NCI-H128 (cell line): ENCODE measurements at regions not wholly inside any gene's neighbourhood (a gene's known extent, or its start where the extent isn't known, plus 50 kb on each side); places are given as distances from the start of the nearest gene placed in this dataset.

ENCODE experiments used
- DNase-seq: peaks from one replicate; lab custom pipeline; 2025; ENCODE audit not compliant: unreplicated experiment; lab: John Stamatoyannopoulos, UW

DNA sequence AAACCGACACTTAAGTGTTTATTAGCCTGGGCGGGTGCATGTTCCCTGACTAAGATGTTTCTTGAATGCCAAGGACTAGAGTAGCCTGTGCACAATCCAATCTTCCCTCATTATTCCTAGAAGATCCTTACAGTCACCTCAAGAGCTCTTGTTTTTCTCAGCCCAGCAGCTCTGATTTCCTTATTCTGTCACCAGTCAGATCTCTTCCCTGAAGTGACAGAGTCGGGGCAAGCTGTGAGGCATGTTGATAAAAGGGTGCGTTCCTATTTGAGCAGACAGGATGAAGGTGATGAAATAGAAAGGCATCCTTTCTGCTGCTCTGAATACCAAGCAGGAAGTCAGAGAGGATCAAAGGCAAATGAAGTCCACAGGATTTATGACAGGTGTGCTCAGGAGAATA lies 125.6 kb upstream of the MCTP2 start:
- DNase-seq = no peak

DNA sequence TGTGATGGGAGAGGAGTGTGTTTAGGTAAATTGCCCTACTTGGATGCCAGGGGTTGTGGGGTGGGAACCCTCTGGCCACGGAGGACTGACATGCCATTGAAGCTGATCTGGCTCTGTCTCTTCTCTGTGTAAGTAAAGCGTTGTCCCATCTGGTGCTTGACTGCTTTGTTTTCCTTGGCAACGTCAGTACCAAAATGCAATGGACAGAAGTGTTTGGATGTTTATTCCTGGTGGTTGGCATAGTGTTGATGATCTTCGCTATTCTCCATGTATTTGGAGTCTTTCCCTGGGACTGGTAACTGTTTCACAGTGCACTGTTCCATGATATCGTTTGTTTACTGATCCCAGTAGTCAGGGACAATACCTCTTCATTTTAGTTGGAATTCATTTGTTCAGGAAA lies 130.5 kb upstream of the MCTP2 start:
- no peak for DNase-seq

DNA sequence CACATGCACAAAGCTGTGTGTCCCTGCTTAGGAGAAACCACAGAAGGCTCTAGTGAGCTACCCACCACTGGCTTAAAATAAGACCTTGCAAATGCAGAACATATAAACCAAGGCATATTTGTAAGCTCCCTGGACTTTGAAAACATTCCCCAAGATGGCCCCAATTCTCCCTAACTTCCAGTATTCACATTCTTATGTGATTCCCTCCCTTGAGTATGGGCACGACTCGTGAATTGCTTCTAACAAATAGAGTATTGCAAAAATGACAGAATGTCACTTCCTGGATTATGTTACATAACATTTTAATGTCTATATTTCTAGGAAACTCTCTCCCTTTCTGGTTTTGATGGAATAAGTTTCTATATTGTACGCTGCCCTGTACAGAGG lies 131.8 kb upstream of the MCTP2 start:
- DNase-seq = no peak

DNA sequence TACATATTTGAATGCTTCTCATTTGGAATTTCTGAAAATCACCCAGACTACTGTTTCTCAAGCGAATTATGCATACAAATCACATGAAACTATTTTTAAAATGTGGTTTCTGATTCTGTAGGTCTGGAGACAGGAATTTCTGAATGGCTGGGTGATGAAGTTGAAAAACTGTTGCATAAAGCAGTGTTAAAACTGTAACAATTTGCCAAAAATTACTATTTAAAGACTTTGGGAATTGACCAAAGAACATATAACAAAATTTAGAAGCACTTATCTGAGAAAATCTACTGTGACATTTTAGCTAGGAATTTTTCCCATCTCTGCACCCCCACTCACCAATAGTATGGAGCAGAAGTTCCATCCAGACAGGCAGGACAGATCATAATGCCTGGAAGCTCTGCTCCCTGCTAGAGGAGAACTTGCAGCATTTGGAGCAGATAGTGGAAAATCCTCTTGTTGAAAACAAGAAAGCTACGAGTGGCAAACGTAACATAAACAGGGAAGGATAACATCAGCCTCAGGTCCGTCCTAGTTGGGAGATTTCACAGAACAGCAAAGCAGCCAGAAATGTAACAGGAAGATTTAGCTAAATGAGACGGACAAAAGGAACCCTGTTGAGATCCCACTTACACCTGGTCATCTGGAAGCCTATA lies 132.3 kb upstream of the MCTP2 start:
- no peak for DNase-seq

DNA sequence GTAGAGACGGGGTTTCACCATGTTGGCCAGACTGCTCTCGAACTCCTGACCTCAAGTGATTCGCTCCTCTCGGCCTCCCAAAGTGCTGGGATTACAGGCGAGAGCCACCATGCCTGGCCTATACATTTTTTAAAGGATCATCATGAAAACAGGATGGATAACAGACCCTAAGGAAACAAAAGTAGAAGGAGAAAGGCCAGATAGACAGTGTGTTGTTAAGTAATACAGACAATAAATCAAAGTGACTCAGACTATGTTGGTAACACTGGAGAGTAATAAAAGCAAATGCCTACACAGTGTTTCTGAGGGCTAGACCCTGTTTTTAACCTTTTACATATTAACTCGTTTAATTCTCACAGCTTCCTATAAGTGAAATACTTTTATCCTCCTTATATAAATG lies 133.8 kb upstream of the MCTP2 start:
- no peak for DNase-seq

DNA sequence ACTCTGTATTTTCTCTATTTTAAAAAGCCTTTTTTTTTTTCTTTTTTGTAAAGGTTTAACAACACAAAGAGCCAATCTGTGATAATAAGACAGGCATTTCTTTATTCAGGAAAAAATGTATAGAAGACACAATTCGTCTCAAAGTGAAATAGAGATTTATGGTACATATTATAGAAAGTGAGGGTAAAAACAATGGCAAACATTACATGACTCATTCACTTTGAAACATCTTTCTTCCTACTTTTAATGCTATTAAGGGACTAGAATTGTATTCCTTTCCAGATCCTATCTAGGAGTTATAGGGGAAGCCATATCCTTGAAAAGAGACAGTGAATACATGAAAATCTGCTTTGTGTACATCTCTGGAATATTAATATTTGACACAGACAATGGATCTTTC lies 137.1 kb upstream of the MCTP2 start:
- no peak for DNase-seq

DNA sequence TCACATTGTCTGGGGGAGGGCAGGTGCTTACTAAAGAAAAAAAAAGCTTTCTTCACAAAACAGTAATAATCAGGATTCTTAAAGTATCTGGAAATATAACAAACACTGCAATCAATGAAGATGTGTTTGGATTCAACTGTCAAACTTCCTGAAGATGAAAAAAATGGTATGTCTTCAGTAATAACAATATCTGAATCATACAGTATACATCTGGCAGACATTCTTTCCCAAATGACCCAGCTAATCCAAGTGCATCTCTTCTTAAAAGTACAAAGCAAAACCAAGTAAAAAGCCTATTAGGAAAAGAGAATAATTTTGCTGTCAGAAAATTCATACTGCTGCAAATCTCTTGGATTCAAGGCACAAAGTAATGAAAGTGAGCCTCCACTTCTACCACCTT lies 145.0 kb upstream of the MCTP2 start:
- DNase-seq = no peak

DNA sequence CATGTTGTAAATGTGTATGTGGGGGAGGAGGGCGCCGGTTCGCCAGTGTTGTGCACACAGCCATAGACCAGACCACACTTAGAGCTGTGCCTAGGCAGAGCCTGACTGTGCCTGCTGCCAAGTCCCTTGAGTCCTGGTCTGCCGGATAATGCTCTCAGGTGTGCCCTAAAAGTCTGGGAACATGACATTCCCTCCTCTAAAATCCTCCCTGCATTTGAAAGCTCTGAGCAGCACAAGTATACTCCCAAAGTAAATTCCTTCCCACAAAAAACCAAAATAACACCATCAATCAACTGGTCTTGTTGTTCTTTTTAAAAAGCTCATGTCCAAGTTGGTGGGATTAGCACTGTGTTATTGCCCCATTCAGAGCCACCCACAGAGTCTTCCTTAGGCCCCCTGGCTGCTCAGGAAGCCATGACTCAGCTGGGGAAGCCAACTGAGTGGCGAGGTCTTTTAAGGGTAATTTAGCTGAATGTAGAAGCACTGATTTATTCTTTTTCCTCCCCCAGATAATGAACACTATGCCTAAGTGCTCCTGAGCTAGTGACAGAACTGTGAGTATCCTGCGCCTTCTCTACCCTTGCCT lies 147.8 kb upstream of the MCTP2 start:
- no peak for DNase-seq

DNA sequence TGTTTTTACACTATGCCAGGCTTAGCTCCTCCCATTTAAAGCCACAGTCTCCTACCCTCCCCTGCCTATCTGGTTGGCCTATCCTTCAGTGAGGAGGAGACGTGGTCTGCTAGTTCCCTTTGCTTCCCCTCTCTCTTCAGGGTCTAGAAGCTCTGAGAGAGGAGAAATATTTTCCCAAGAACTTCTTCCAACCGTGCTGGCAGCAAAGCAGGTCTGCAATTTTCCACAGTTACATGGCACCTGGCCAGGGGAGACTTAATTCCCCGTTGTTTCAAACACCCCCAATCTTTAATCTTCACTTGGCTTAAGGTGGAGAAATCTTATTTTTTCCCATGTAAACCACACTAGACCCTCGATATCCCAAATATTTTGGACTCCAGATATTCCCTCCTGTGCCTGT lies 149.5 kb upstream of the MCTP2 start:
- DNase-seq = no peak

DNA sequence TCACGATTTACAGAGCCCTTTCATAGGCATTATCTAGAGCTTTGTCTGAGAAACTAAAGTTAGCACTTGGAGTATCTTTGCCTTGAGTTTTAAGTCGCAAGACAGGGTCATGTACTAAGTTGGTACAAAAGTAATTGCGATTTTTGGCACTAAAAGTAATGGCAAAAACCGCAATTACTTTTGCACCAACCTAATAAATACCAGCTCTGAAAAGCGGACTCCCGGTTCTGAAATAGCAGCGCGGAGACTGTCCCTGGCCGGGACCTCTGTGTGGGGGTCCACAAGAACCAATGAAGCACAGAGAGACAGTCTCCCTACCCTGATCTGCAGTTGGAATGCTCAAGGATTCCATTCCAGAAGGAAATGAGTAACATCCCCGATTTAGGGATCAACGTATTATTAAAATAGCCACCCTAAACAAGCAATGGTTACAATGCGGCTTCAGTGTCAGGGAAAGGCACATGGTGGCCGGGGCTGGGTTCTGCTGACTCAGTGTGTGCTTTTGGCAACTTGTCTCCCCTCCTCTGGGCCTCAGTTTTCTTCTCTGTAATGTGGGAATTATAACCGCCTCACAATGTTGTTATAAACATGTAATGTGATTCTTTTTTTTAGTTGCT lies 150.3 kb upstream of the MCTP2 start:
- DNase-seq = no peak

DNA sequence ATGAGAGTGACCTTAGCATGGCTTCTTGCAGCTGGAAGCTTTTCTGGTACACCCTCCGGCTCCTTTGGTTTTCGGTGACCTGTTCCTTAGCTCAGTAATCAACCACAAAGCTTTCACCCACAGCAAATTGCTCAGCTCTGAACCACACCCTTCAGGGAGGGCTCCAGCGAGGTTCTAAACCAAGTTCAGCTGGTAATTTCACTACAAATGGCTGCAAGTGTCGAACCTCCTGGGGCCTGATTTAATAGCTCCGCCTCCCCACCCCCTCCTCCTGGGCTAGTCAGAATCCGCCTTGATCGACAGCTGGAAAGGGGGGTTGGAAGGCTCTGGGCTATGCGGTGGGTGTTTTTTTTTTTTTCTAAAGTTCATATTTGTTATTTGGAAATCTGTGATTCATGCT lies 150.9 kb upstream of the MCTP2 start:
- DNase-seq = no peak

DNA sequence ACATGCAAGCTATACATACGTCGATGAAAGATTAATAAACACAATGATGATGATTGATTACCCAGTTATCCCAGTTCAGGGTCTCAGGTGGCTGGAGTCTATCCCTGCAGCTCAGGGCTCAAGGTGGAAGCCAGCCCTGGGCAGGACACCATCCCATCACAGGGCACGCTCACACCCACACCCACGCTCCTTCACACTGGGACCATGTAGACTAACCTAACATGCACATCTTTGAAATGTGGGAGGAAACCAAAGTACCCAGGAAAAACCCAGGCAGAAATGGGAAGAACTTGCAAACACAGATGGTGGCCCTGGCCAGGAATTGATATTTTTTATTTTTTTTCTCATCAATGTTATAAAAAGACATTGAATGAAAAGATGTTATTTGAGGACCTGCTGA lies 151.4 kb upstream of the MCTP2 start:
- no peak for DNase-seq

DNA sequence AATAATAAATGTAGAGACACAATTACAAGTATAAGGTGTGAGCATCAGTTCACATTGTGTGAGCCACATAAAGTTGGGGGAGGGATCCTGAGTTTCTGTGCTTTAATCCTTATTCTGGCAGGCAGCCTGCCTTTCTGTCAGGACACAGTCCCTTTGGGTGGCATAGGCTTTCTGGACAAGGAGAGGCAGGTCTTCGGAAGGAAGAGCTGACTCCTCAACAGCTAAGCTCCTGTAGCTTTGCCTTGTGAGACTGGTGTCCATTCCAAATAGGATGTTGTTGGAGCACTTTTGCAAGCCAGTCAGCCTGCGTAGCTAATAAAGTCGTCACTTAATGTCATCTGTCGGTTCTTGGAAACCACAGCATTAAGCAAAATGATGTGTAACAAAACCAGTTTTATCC lies 151.9 kb upstream of the MCTP2 start:
- no peak for DNase-seq

DNA sequence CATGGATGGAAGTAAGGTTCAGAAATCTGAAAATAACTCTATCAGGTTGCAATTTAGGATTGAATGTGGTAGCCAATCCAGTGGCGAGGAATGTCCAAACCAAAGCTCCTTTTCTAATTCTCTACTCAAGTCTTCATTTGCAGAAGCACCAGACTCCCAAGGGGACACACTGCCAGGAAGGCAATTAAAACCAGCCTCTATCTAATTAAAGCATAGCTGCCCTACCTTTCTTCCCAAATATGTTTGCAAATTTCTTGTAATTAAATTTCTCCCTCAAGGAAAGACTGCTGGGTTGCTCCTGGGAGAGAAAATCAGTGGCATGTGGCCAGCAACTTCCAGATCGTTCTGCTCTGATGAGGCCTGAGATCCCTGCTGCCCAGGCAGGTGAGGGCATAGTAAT lies 153.4 kb upstream of the MCTP2 start:
- DNase-seq = no peak

DNA sequence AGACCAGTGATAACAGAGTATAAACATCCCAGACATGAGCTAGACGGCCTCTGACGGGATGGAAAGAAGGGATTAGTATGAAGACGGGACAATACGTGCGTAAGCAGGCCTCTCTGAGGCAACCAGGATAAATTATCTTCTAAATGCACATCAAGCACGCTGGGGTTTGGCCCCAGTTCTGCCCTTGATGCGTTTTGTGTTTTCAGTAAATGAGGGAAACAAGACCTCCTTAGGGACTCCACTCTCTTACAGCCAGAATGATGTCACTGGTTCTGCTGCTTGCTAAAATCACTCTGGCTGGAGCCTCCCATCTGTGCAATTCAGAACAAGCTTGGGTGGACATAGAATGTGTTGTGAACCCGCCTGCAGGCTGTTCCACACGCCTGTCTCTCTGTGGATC lies 156.0 kb upstream of the MCTP2 start:
- DNase-seq = no peak

DNA sequence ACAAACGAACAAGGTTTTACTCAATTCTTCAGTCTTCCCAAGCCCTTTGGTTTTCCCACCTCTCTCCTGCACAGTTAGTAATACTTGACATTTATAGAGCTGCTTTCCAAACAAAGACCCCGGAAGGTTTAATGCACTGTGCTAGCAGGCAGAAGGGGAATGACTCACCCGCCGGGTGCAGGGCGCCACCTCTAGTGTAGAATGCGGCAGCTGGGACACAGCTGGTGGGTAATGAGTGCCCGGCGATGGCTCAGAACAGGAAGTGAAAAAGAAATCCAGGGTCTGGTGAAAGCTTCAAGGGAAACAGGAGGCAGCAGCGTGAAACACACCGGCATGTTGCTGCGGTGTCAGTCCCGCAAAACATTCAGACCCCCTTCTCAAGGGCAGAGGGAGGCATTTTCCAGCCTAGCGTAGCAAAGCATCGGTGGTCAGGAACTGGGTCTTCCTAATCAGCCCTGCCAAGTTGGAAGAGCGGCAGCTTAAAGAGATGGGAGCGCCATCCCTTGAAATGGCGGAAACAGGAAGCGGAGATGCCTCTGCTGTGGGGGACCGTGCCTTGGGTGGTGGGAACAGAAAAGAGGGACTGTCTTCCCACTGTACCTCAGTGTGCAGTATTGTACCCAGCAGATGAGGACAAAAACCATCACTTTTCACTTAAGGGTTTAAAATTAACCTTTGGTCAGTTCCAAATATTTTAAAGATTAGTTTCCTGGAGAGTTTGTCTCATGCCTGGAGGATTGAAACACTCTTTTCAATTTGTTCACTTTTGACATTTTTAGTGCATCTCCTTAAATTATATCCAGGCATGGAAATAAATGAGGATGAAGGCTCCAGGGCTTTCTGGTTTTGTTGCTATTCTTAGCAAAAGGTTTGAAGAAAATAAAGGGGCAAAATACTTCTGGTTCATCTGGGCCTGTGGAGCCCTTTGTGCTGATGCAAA lies 160.7 kb upstream of the MCTP2 start:
- DNase-seq = no peak

DNA sequence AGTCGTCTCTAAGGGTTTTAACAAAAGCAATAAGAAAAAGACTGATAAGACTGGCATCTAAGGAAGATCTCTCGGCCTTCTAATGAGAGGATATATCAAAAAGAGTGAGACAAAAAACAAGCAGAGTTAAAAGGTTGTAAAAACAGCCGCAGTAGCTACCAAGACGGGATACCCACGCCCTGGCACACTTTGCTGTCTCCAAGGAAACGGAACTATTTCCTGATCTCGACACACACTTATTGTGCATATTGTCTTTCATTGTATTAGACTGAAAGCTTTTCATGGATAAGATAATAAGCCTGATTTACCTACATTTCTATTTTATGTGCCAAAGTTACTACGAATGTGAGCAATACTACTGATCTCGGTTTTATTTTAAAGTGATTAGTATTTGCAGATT lies 161.5 kb upstream of the MCTP2 start:
- no peak for DNase-seq

DNA sequence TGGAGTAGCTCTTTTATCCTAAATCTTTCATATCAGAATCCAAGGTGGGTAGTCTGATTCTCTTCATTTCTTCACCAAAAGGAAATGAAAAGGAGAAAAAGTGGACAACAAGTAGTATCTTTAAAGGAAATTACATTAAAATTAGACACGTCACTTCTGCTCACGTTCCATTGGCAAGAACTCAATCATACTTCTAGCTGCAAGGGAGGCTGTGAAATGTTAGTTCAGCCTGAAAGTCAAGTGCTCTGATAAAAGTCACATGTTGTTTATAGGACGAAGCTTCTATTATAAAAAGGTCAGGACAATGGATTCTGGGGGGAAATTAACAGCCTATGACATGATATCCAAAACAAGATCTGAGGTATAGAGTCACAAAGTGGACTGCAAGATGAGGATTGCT lies 164.6 kb upstream of the MCTP2 start:
- DNase-seq = no peak

DNA sequence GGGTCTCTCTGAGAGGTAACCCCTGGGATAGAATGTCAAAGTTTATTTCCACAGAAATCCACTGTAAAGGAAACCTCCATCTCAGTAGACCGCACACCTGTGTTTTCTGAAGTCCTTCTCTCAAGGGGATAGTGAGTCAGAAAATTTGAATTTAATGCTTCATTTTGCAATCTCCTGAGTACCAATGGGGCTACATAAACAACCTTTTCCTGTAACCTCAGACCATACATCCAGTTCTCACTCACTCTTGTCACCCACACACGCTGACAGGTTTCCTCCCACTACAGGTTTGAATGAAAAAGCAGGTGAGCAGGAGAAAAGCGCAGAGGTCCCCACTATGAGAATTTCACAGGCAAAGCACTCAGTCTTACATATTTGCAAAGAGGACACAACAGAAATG lies 165.3 kb upstream of the MCTP2 start:
- DNase-seq = no peak

DNA sequence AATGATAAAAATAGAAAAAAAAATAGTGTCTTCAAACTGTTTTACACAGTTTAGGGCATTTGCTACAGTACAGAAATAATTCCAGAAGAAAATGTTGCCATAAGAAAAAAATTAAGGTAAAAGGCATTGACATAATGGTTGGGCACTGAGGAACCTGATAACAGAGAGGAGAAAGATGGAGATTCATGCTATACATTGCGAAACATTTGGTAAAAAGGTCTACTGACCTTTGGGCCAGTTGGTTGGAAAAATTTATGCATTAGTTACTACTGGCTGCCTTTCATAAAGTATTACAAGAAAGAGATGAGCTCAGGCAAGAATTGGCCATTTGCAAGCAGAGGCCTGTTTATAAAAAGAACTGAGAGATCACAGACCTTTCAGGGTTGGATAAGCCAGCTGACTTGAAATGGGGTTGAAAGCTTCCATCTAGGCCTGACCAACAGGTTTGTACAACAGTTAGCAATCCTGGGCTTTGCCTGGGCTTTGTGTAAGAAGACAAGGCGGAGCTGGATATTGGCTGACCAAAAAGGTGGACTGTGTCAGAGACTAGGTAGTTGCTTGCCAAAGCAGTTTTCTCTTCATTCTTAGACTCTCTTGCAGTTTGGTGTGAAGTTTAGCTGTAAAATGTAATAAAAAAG lies 166.6 kb upstream of the MCTP2 start:
- no peak for DNase-seq

DNA sequence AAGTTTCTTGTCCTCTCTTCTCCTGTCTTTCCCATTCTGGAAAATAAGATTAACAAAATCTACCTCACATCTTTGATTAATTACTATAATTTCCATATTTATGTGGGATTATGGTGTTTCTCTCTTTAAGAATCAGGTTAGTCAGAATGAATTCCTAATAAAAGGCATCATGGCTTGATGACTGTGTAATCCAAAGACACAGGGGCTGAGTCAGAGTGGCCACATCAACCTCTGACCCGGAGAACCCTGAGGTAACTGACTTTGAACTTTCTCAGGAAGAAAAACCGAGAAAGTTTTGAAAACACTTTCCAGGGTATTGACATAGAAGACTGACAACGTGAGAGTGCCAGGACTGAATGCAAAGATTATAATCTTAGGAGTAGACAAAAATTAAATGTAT lies 170.3 kb upstream of the MCTP2 start:
- no peak for DNase-seq
